HFFc6 (cell line): ENCODE measurements at regions not wholly inside any gene's neighbourhood (a gene's known extent, or its start where the extent isn't known, plus 50 kb on each side); places are given as distances from the start of the nearest gene placed in this dataset.

Experiments
- DNase-seq: peaks from one replicate; pipeline ENCODE4 v3.0.0-alpha.2; 2018
- H3K27ac Mint-ChIP-seq: 2 replicates; pipeline ENCODE4 v1.8.0; 2020; ENCODE audit warnings: mild to moderate bottlenecking, mixed read lengths
- H3K27me3 Mint-ChIP-seq: 2 replicates; pipeline ENCODE4 v1.8.0; 2021; ENCODE audit warnings: mild to moderate bottlenecking, moderate library complexity, mixed read lengths; ENCODE audit not compliant: insufficient read depth
- H3K36me3 Mint-ChIP-seq: 2 replicates; pipeline ENCODE4 v1.8.0; 2021; ENCODE audit warnings: low read depth, mixed read lengths
- H3K4me1 Mint-ChIP-seq: 2 replicates; pipeline ENCODE4 v1.8.0; 2020; ENCODE audit warnings: low read depth, mixed read lengths
- H3K4me3 Mint-ChIP-seq: 2 replicates; pipeline ENCODE4 v1.8.0; 2020; ENCODE audit warnings: mild to moderate bottlenecking, moderate library complexity, mixed read lengths
- H3K9me3 Mint-ChIP-seq: 2 replicates; pipeline ENCODE4 v1.8.0; 2020; ENCODE audit warnings: mild to moderate bottlenecking, mixed read lengths
- TF ChIP-seq, protein P1 (sequence below): fragments of 200-600 bp; sonication (generic); IDR thresholded peaks from 2 replicates; pipeline ENCODE4 v1.5.0; 2021; ENCODE audit warnings: antibody characterized with exemption, mild to moderate bottlenecking

DNA sequence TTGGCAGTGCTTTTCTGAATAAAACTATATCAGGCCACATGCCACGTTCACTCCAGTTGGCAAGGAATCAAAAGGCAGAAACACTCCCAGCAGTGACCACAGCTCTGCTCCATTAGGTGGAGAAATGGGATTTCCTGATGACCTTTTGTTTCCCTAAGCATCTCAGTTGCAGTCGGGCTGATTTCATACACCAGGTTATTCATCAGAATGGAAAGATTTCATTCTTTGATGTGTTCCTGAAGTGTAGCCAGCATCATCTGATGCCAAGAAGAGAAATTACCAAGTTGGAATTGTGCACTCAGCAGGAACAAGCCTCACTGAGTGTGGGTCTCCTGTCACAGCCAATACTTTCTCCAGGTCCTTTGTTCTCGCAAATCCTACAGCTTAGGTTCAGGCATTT lies 193.7 kb downstream of the SPATA18 start:
- Mint-ChIP-seq H3K4me1 (no peaks in the 10 kb centered on the region), H3K27me3 (peaks cover 3% of the 10 kb centered on the region), H3K9me3 (no peaks in the 10 kb centered on the region), H3K36me3 (no peaks in the 10 kb centered on the region), H3K27ac (no peak overlapping the region), H3K4me3 (no peak overlapping the region)
- DNase-seq, result no peak
- TF ChIP-seq, protein P1, sequence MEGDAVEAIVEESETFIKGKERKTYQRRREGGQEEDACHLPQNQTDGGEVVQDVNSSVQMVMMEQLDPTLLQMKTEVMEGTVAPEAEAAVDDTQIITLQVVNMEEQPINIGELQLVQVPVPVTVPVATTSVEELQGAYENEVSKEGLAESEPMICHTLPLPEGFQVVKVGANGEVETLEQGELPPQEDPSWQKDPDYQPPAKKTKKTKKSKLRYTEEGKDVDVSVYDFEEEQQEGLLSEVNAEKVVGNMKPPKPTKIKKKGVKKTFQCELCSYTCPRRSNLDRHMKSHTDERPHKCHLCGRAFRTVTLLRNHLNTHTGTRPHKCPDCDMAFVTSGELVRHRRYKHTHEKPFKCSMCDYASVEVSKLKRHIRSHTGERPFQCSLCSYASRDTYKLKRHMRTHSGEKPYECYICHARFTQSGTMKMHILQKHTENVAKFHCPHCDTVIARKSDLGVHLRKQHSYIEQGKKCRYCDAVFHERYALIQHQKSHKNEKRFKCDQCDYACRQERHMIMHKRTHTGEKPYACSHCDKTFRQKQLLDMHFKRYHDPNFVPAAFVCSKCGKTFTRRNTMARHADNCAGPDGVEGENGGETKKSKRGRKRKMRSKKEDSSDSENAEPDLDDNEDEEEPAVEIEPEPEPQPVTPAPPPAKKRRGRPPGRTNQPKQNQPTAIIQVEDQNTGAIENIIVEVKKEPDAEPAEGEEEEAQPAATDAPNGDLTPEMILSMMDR, result no peak

DNA sequence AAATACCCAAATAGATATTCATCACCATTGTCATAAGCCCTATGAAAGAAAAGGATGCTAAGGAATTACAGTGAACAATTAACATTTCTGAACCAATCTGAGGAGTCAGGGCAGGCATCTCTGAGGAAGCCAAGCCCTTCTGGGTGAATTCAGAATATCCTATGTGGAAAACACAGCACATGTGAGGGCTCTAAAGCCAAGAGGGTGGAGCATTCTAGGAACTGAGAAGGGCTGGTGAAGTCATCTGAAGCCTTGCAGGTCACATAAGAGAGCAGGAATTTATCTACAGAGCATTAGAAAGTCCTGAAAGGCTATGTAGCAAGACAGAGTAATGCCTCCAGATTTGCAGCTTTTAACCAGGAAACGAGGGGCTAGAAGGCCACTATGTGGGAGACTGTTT lies 195.7 kb downstream of the SPATA18 start:
- H3K27me3 Mint-ChIP-seq, result peaks cover 3% of the 10 kb centered on the region
- H3K4me3 Mint-ChIP-seq, result no peak overlapping the region
- H3K9me3 Mint-ChIP-seq, result no peaks in the 10 kb centered on the region; the same call in 1 of the 2 replicates
- no peak for DNase-seq
- TF ChIP-seq, protein P1, result no peak
- no peaks in the 10 kb centered on the region for H3K4me1 Mint-ChIP-seq
- H3K27ac Mint-ChIP-seq, result no peak overlapping the region
- H3K36me3 Mint-ChIP-seq, result no peaks in the 10 kb centered on the region

DNA sequence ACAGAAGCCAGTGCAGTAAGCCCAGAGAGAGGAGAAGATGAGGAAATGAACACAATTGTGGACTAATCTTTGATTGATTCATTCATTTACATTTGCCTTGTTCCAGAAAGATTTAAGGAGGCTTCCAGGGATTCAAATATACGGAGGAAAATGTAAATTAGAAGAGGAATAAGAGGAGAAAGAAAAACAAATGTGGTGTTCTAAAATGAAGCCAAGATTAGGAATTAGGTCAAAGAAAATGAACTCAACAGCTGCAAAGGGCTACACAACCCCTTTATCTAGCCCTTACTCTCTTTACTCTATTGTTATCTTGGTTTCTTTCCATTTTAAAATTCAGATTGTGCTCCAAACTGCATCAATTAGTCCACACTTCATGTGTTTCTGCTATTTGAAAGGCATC lies 196.8 kb downstream of the SPATA18 start:
- DNase-seq, result no peak
- Mint-ChIP-seq H3K27me3 (peaks cover 3% of the 10 kb centered on the region; the same call in 1 of the 2 replicates), H3K9me3 (no peaks in the 10 kb centered on the region; the same call in 1 of the 2 replicates), H3K4me1 (no peaks in the 10 kb centered on the region), H3K4me3 (no peak overlapping the region), H3K27ac (no peak overlapping the region), H3K36me3 (no peaks in the 10 kb centered on the region)
- TF ChIP-seq, protein P1, result no peak

DNA sequence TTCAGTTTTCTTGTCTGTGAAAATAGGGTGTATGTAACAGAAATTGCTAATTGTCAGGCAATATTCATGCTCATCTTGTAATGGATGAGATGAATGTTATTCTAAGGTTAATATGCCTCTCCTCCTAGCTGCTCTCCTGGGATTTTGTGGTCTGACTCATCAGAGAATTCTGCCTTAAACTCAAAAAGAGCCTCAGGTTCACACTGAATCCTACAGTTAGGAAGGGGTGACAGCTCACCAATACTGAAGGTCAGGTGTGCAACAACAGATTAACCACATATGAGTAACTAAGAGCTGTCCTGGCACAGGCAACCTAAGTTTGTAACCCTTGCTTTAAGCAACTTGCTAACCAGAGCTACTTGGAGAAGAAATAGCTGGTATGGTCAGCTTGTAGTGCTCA lies 197.7 kb downstream of the SPATA18 start:
- Mint-ChIP-seq H3K27ac (no peak overlapping the region), H3K36me3 (no peaks in the 10 kb centered on the region), H3K4me3 (no peak overlapping the region), H3K4me1 (no peaks in the 10 kb centered on the region), H3K9me3 (no peaks in the 10 kb centered on the region; the same call in 1 of the 2 replicates), H3K27me3 (peaks cover 3% of the 10 kb centered on the region; the same call in 1 of the 2 replicates)
- no peak for DNase-seq
- TF ChIP-seq, protein P1, result no peak

DNA sequence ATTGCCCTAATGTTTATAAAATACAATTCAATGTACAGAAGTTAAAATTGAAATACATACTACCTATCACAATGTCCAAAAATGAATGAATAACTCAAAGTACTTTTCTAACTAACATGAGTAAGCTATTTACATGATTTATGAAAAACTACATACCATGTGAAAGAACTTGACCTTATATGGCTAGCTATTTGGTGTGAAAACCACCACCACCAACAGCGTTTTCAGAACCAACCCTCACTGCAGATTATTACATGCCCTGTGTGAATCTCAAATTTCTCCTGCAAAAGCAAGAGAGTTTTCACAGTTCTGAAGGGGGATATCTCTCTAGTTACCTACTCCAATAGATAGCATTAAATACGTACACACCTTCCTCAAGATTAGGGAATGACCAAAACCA lies 198.5 kb downstream of the SPATA18 start:
- Mint-ChIP-seq H3K36me3 (no peaks in the 10 kb centered on the region), H3K4me1 (no peaks in the 10 kb centered on the region), H3K27me3 (peaks cover 3% of the 10 kb centered on the region; the same call in 1 of the 2 replicates), H3K27ac (no peak overlapping the region), H3K9me3 (no peaks in the 10 kb centered on the region; the same call in 1 of the 2 replicates), H3K4me3 (no peak overlapping the region)
- TF ChIP-seq, protein P1, result no peak
- no peak for DNase-seq

DNA sequence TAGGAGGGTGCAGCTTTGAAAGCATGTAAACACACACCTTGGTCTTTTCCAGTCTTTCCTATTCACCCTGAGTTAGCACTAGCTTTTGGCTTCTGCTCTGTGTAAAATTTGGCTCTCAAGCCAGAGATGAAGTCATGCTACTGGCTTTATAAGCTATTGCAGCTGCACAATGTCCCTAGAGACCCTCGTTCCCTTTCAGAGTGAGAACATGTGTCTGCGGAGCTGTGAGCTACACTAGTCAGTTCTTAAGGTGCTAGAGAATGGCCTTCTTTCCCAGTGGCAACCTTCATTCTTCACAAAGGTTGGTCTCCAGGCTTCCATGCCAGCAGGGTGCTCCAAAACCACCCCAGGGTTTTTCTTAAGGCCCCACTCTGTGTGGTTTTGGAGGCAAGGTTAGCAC lies 199.1 kb downstream of the SPATA18 start:
- Mint-ChIP-seq H3K27ac (no peak overlapping the region), H3K9me3 (no peaks in the 10 kb centered on the region; the same call in 1 of the 2 replicates), H3K4me1 (no peaks in the 10 kb centered on the region), H3K4me3 (no peak overlapping the region), H3K27me3 (peaks cover 3% of the 10 kb centered on the region; the same call in 1 of the 2 replicates), H3K36me3 (no peaks in the 10 kb centered on the region)
- TF ChIP-seq, protein P1, result no peak
- no peak for DNase-seq
